K562 (cell line): ENCODE measurements at regions not wholly inside any gene's neighbourhood (a gene's known extent, or its start where the extent isn't known, plus 50 kb on each side); places are given as distances from the start of the nearest gene placed in this dataset.

Source experiments
- RBM17 ChIP-seq: fragments of 200-400 bp; formaldehyde crosslinking; IDR thresholded peaks from 2 replicates; pipeline ENCODE4 v1.6.1; 2017; ENCODE audit warnings: low read depth, mild to moderate bottlenecking, low read length, borderline replicate concordance
- TF ChIP-seq, protein P1 (sequence below): fragments of 200-600 bp; sonication (generic); IDR thresholded peaks from one replicate; pipeline ENCODE4 v1.6.1; 2012; ENCODE audit warnings: mild to moderate bottlenecking, low read depth, low read length, inconsistent platforms

DNA sequence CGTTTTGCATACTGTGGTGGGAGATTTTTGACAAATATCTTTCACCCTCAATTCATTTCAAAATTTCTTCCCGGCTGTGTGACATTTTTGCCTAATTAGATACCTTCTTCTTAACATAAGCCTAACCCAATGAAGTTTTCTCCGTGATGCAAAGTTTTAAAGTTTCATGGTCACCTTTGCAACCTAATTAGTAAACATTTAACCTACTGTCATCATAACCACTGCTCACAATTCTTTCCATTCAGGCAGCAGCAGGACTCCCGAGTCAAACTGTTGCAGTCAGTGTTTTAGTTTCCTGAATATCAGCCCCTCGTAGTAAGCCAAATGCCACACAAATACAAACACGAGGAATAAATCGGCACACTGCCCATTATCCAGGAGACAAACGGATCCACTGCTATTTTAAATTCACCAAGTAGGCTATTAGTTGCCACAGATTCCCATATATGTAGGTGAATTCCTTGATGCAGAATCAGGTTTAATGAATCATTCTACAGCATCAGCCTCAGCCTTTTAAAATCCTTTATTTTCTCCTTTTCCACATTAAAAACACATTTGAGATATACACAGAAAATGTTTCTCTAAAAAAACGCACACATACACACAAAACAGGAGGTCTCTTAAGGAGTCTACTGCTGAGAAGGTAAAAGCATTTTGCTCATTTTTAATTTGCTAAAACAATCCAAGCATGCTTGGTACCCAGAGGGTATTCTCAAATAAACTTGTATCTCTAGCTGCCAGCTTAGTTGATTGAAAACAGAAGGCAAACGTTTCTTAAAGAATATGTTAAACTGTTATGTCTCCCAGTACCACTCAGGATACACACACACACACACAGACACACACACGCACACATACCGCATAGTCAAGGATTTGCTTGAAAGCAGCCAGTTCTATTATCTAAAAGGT, 106.5 kb upstream of the KCTD1 start (continued):
- TF ChIP-seq, protein P1, sequence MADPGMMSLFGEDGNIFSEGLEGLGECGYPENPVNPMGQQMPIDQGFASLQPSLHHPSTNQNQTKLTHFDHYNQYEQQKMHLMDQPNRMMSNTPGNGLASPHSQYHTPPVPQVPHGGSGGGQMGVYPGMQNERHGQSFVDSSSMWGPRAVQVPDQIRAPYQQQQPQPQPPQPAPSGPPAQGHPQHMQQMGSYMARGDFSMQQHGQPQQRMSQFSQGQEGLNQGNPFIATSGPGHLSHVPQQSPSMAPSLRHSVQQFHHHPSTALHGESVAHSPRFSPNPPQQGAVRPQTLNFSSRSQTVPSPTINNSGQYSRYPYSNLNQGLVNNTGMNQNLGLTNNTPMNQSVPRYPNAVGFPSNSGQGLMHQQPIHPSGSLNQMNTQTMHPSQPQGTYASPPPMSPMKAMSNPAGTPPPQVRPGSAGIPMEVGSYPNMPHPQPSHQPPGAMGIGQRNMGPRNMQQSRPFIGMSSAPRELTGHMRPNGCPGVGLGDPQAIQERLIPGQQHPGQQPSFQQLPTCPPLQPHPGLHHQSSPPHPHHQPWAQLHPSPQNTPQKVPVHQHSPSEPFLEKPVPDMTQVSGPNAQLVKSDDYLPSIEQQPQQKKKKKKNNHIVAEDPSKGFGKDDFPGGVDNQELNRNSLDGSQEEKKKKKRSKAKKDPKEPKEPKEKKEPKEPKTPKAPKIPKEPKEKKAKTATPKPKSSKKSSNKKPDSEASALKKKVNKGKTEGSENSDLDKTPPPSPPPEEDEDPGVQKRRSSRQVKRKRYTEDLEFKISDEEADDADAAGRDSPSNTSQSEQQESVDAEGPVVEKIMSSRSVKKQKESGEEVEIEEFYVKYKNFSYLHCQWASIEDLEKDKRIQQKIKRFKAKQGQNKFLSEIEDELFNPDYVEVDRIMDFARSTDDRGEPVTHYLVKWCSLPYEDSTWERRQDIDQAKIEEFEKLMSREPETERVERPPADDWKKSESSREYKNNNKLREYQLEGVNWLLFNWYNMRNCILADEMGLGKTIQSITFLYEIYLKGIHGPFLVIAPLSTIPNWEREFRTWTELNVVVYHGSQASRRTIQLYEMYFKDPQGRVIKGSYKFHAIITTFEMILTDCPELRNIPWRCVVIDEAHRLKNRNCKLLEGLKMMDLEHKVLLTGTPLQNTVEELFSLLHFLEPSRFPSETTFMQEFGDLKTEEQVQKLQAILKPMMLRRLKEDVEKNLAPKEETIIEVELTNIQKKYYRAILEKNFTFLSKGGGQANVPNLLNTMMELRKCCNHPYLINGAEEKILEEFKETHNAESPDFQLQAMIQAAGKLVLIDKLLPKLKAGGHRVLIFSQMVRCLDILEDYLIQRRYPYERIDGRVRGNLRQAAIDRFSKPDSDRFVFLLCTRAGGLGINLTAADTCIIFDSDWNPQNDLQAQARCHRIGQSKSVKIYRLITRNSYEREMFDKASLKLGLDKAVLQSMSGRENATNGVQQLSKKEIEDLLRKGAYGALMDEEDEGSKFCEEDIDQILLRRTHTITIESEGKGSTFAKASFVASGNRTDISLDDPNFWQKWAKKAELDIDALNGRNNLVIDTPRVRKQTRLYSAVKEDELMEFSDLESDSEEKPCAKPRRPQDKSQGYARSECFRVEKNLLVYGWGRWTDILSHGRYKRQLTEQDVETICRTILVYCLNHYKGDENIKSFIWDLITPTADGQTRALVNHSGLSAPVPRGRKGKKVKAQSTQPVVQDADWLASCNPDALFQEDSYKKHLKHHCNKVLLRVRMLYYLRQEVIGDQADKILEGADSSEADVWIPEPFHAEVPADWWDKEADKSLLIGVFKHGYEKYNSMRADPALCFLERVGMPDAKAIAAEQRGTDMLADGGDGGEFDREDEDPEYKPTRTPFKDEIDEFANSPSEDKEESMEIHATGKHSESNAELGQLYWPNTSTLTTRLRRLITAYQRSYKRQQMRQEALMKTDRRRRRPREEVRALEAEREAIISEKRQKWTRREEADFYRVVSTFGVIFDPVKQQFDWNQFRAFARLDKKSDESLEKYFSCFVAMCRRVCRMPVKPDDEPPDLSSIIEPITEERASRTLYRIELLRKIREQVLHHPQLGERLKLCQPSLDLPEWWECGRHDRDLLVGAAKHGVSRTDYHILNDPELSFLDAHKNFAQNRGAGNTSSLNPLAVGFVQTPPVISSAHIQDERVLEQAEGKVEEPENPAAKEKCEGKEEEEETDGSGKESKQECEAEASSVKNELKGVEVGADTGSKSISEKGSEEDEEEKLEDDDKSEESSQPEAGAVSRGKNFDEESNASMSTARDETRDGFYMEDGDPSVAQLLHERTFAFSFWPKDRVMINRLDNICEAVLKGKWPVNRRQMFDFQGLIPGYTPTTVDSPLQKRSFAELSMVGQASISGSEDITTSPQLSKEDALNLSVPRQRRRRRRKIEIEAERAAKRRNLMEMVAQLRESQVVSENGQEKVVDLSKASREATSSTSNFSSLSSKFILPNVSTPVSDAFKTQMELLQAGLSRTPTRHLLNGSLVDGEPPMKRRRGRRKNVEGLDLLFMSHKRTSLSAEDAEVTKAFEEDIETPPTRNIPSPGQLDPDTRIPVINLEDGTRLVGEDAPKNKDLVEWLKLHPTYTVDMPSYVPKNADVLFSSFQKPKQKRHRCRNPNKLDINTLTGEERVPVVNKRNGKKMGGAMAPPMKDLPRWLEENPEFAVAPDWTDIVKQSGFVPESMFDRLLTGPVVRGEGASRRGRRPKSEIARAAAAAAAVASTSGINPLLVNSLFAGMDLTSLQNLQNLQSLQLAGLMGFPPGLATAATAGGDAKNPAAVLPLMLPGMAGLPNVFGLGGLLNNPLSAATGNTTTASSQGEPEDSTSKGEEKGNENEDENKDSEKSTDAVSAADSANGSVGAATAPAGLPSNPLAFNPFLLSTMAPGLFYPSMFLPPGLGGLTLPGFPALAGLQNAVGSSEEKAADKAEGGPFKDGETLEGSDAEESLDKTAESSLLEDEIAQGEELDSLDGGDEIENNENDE = no peak
- no peak for TF ChIP-seq RBM17
